HEK293T (cell line): ENCODE measurements at regions not wholly inside any gene's neighbourhood (a gene's known extent, or its start where the extent isn't known, plus 50 kb on each side); places are given as distances from the start of the nearest gene placed in this dataset.

Experiments used
- ARNT ChIP-seq: fragments of 450-650 bp; IDR thresholded peaks from 2 replicates; pipeline ENCODE4 v1.6.1; 2017; ENCODE audit warnings: mild to moderate bottlenecking
- CTBP1 ChIP-seq: fragments of 450-650 bp; IDR thresholded peaks from 2 replicates; pipeline ENCODE4 v1.6.1; 2016; ENCODE audit warnings: borderline replicate concordance
- FOXM1 ChIP-seq: fragments of 450-650 bp; IDR thresholded peaks from 2 replicates; pipeline ENCODE4 v1.6.1; 2017; ENCODE audit warnings: mild to moderate bottlenecking, borderline replicate concordance
- HDGF ChIP-seq: fragments of 450-650 bp; IDR thresholded peaks from 2 replicates; pipeline ENCODE4 v1.6.1; 2017; ENCODE audit warnings: antibody characterized with exemption, borderline replicate concordance

- TF ChIP-seq FOXM1 (no peak), HDGF (no peak), CTBP1 (no peak), ARNT (no peak)
These were observed 104.4 kb downstream of the UCHL5 start for GRCh38 chr1:192954705-192955265.
